ENCODE measurements at regions not wholly inside any gene's neighbourhood (a gene's known extent, or its start where the extent isn't known, plus 50 kb on each side); places are given as distances from the start of the nearest gene placed in this dataset.
"Not testable (repeated sequence)": the region's sequence is repeated elsewhere in the genome, so short reads cannot be mapped to it uniquely, and the experiment has no call there.

DNA sequence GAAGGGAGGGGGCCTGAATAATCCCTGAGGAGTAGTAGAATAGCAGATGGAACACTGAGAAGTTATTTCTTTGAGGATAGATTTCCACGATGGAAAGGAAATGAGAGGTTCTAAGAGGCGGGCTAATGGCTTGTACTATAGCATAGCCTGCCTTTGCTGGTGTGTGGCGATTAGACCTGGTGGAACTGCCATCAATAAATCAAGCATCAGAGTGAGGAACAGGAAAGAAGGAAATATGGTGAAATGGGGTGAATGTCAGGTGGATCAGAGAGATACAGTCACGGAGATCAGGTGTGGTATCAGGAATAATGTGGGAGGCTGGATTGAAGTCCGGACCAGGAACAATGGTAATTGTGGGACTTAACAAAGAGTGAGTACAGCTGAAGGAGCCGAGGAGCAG is 668.6 kb downstream of the SUCLG1 start:
- TF ChIP-seq, protein P1, sequence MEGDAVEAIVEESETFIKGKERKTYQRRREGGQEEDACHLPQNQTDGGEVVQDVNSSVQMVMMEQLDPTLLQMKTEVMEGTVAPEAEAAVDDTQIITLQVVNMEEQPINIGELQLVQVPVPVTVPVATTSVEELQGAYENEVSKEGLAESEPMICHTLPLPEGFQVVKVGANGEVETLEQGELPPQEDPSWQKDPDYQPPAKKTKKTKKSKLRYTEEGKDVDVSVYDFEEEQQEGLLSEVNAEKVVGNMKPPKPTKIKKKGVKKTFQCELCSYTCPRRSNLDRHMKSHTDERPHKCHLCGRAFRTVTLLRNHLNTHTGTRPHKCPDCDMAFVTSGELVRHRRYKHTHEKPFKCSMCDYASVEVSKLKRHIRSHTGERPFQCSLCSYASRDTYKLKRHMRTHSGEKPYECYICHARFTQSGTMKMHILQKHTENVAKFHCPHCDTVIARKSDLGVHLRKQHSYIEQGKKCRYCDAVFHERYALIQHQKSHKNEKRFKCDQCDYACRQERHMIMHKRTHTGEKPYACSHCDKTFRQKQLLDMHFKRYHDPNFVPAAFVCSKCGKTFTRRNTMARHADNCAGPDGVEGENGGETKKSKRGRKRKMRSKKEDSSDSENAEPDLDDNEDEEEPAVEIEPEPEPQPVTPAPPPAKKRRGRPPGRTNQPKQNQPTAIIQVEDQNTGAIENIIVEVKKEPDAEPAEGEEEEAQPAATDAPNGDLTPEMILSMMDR (optimal IDR thresholded peaks at IDR 0.05 in 1 of 3, IDR thresholded peaks at IDR 0.05 in 1 of 3, conservative IDR thresholded peaks at IDR 0.05 in 1 of 3; ENCODE audit: extremely low read depth in 1 of 3, insufficient read depth in 2 of 3, low read length in 3 of 3) = not testable (repeated sequence)
- TF ChIP-seq EZH2 (IDR thresholded peaks at IDR 0.05; ENCODE audit: low read length) = not testable (repeated sequence)
